SKM-1 treated with dmso at 0.1 percent for 144 hours (cell line): ENCODE measurements at regions not wholly inside any gene's neighbourhood (a gene's known extent, or its start where the extent isn't known, plus 50 kb on each side); places are given as distances from the start of the nearest gene placed in this dataset.

Source experiments
- DNase-seq: peaks from one replicate; lab custom pipeline; 2025; ENCODE audit not compliant: unreplicated experiment; lab: John Stamatoyannopoulos, UW

- DNase-seq, result no peak
Measured at GRCh38 chr14:98120831-98121464, 1151.0 kb downstream of the BCL11B start.

- no peak for DNase-seq
Measured at GRCh38 chr14:98122527-98122926, 1149.5 kb downstream of the BCL11B start.

DNA sequence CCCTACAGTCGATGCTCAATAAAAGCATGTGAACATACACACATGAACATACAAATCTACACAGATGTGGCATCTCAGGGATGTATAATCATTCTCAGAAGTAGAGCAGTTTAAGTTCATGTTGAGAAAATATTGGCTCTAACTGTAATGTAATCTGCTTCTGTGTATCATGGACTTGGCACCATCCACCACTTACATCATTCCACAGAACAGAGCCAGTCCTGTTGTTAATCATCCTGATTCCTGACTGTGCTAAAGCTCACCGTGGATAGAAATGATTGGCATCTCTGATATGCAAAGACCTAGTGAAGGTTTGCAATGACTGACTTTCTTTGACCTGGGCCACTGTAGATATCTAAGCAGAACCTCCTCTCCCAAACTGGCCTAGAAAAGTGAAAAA lies 1141.3 kb downstream of the BCL11B start:
- DNase-seq, result no peak

DNA sequence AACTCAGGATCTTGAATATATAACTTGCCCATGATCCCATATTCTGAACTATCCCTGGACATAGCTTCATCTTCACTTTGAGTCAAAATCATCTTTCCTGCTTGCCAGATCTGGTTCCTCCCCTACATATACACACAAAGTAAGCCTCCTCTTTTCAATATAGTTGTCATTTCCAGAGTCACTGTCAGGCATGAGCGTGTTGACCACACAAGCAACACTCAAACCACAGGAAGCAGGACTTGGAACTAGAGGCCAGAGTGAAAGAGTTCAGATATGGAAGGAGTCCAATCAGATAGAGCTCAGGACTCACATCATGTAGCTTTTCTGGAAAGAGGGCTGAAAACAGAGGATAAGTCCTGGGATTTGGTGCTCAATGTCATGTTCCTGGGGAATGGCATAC lies 1140.6 kb downstream of the BCL11B start:
- DNase-seq, result no peak

DNA sequence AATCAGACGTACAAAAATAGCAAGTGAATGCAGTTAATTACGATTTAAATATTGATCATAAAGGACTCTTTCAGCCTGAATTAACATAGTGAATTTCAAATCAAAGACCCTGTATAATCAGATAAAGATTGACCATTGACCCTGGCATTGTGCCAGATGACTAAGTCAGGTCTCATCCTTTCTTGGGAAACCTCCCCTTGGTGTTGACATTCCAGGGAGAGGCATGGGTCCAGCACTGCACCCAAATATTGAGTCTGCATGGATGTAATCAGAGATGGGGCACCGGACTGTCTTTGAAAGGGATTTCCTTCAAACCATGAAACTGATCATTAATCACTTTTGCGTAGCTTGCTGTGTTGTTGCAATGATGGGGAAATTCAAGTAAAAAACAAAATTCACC lies 1138.2 kb downstream of the BCL11B start:
- no peak for DNase-seq

DNA sequence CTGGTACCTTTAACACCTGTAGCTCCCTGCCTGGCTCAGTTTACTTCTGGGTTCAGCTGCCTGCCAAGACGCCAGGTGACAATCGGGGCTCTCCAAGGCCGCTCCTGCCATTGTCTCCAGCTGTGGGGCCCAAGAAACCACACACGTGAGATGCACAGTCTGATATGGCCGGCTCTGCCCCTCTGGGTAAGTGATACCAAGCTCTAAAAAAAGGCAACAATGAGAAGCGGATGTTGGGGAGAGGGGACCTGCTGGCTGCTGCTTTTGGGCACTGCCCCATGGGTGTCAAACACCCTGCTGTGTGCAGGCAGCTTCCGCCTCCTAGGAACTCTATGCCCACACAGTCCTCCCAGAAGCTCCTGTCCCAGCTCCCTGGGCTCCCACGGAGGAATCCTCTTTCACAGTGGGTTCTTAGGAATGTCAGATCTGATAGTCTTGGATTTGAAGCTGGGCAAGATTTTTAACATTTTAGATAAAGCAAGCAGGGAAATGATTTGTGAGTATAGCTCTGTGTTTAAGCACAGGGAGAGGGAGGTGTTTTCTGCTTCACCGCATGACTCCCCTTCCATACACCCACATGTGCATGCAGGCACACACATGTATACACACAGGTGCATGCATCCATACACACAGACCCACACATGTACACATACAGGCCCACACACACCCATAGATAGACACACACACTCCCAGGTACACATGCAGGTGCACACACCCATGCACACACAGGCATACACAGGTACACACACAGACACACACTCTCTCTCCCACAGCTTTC lies 1135.8 kb downstream of the BCL11B start:
- DNase-seq, result no peak

DNA sequence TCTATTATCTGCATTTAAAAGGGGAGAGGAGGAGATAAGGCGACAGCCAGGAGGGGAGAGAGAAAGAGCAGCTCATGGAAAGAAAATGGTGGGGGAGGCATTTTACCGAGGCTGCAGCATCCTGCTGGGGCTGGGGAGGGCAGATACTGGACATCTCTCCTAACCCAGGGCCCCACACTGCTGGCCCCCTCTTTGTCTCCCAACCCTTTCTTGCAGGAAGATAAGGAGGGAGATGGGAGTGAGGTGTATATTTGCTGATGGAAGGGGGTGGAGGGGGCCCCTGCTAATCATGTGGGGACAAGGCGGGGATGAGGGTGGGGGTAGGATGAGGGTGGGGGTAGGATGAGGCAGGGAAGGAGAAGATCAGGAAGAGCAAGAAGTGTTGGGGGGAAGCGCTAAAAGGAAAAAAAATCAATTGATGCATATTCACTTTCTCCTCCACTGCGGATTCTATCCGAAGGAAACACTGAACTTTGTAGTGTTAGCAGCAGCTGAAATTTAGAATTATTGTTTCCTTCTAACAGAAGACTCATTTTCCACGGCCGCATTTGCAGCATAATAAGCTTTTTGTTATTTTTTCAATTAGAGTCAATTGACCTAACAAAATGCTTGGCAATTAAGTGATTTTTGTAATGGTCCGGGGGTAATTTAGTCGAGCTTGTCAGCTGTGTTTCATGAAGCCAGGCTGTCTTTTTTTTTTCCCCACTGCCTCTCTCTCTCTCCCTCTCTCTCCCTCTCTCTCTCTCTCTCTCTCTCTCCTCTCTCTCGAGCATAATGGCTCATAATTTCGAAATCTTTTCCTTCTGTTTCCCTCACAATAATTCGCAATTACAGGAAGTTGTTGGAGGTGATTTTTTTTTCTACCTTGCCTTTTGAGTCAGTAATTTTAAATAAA lies 1134.6 kb downstream of the BCL11B start:
- no peak for DNase-seq

DNA sequence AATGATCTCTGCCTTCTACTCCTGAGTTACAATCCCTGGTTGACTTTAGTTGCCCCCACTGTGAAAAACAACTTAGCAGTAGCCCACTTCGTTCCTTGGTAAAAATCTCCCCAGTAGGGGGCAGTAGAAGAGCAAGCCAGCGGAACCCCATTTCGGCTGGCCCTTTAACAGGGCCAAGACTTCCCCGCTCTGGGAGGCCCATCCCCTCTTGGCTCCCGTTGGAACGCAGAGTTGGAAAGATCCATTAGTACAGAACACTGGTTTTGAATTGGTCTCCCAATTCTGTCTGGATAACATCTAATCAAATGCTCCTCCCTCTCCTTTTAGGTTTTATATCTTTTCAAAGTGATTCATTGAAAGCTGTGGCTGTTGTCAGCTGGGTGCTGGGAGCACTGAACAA lies 1133.3 kb downstream of the BCL11B start:
- no peak for DNase-seq

- no peak for DNase-seq
Measured at GRCh38 chr14:98140862-98141530, 1131.0 kb downstream of the BCL11B start.

GRCh38 chr14:98143566-98143965 lies 1128.4 kb downstream of the BCL11B start:
- DNase-seq, result no peak

DNA sequence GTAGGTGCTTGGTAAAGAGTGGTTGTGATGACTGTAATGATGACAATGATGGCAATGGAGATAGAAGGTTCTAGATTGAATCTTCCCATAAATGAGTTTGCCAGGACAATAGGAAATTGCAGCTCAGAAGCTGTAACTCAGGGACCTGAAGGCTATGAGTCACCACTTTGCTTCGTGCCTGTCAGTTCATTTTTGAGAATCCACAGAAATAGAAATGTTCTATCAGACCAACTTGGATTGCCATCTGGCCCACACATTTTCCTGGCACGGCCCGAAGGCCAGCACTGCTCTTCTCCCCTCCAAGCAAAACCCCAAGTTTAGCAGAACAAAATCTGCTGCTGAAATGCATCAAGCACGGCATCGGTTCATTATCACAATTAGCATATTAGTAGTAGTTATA lies 1127.0 kb downstream of the BCL11B start:
- no peak for DNase-seq

GRCh38 chr14:98146416-98146815 lies 1125.6 kb downstream of the BCL11B start:
- no peak for DNase-seq

GRCh38 chr14:98154254-98154653 lies 1117.7 kb downstream of the BCL11B start:
- DNase-seq, result no peak

GRCh38 chr14:98156411-98156810 lies 1115.6 kb downstream of the BCL11B start:
- DNase-seq, result no peak

DNA sequence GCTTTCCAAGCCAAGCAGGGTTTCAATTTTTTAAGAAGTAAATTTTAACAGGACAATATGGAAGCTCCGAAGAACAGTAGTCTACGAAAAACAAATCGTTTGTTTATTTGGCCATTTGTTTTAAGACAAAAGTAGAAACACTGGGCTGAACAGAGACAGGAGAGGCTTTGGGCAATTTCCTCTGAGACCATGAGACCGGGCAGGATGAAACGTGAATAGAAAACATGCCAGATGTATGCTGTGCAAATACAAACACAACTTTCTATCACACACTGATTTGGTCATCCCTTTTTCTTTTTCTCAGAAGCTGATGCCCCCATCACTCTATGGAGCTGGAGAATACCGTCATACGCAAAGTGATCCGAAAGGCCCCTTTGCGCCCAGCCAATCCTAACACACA lies 1111.1 kb downstream of the BCL11B start:
- no peak for DNase-seq

DNA sequence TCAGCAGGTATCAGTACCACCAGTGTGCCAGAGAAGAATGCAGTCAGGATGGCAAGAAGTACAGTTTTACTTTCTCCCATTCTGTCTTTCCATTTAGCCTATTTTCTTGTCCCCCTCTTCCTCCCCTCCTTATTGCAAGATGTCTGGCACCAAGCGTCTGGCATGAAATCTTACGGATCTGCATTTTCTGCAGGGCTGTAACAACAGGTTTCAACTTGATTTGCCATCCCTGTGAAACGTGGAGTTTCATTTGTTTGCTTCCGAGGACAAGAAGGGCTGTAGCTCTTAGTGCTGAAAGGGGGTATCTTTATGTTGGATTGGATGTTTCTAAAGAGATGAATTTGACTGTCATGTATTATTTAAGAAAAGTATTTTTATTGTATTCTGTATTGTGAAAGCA lies 1110.6 kb downstream of the BCL11B start:
- DNase-seq, result no peak

DNA sequence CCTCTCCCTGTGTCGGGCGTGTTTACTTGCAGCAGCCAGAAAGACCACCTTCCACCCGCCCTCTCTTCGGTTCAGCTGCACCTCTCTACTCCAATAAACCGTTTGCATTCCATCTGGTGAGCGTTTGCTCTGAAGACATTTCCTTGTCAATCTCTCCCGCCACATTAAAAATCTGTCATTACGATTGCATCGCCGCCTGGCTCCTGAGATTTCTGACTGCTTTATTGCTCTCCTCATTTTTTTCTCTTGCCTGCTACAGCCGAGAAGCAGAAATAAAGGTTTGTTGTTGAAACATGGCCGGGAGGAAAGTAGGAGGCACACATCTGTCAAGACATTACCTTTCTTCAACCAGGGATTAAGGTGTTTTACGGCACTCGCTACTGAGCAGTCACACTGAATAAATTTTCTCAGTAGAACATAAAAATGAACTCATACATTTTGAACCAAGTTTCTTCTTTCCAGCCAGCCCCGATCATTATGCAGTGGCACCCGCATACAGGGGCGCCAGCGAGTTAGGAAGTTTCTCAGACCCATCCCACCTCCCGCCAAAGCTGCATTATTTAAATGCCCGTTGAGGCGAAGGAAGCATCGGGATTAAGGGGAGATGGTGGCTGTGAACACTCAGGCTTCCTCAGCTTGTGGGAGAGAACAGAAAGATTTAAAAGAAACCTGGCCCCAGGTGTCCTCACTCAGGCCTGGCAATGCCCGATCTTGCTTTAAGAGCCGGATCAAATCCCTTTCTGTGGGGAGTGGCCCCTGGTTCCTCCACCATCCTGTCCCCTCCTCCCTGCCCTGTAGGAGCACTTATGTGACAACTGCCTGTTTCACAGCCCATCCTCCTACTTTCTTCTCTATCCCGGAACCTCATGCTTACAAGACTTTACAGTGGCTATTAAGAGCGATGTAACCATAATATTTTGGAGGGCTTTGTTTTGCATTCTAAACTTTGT lies 1108.9 kb downstream of the BCL11B start:
- no peak for DNase-seq

GRCh38 chr14:98163873-98164272 lies 1108.1 kb downstream of the BCL11B start:
- DNase-seq, result no peak

DNA sequence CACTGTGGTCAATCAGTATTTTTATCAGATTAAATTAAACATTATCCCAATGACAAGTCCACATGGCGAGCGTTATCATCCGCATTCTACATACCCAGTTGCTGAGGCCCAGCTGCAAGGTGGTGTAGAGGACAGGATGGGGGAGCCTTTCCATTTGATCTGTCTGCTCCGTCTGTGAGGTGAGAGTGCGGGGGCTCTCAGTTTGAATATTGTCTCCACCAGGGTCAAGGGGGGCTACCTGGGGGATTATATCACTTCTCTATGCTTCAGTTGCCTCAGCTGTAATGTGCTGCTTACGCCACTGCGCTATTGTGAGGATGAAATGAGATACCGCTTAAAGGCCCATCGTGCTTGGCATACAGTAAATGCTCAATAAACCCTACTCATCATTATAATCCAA lies 1106.0 kb downstream of the BCL11B start:
- no peak for DNase-seq

GRCh38 chr14:98167275-98167674 lies 1104.7 kb downstream of the BCL11B start:
- no peak for DNase-seq
